H9 (cell line): ENCODE measurements at regions not wholly inside any gene's neighbourhood (a gene's known extent, or its start where the extent isn't known, plus 50 kb on each side); places are given as distances from the start of the nearest gene placed in this dataset.

Source experiments
- DNase-seq: peaks from one replicate; pipeline ENCODE4 v3.0.0-alpha.2; 2017
- H2AFZ ChIP-seq: one replicate; pipeline ENCODE4 v1.6.1; 2013; ENCODE audit warnings: mild to moderate bottlenecking, low read length, control low read depth, moderate library complexity
- H2AK5ac ChIP-seq: 2 replicates; pipeline ENCODE4 v1.6.1; 2013; ENCODE audit warnings: low read length, control low read depth, mixed read lengths; ENCODE audit not compliant: insufficient read length
- H2BK120ac ChIP-seq: one replicate; pipeline ENCODE4 v1.6.1; 2013; ENCODE audit warnings: low read depth, mild to moderate bottlenecking, low read length, control low read depth, inconsistent platforms; ENCODE audit not compliant: poor library complexity, severe bottlenecking
- H2BK12ac ChIP-seq: 2 replicates; pipeline ENCODE4 v1.6.1; 2013; ENCODE audit warnings: low read length, control low read depth, mixed read lengths, low read depth; ENCODE audit not compliant: insufficient read length
- H2BK15ac ChIP-seq: 2 replicates; pipeline ENCODE4 v1.6.1; 2013; ENCODE audit warnings: low read depth, low read length, control low read depth
- H2BK20ac ChIP-seq: one replicate; pipeline ENCODE4 v1.6.1; 2013; ENCODE audit warnings: low read depth, mild to moderate bottlenecking, low read length, control low read depth, inconsistent platforms; ENCODE audit not compliant: poor library complexity, severe bottlenecking
- H2BK5ac ChIP-seq: 2 replicates; pipeline ENCODE4 v1.6.1; 2013; ENCODE audit warnings: low read length, control low read depth, mixed read lengths; ENCODE audit not compliant: insufficient read length
- H3K14ac ChIP-seq: 2 replicates; pipeline ENCODE4 v1.6.1; 2013; ENCODE audit warnings: low read length, control low read depth; ENCODE audit not compliant: insufficient read depth
- H3K18ac ChIP-seq: 2 replicates; pipeline ENCODE4 v1.6.1; 2013; ENCODE audit warnings: low read depth, mild to moderate bottlenecking, mixed read lengths, low read length, control low read depth; ENCODE audit not compliant: insufficient read length
- H3K23ac ChIP-seq: 2 replicates; pipeline ENCODE4 v1.6.1; 2013; ENCODE audit warnings: low read length, control low read depth, mixed read lengths, low read depth; ENCODE audit not compliant: insufficient read length
- H3K23me2 ChIP-seq: 2 replicates; pipeline ENCODE4 v1.6.1; 2013; ENCODE audit warnings: low read depth, mild to moderate bottlenecking, mixed read lengths, low read length, control low read depth; ENCODE audit not compliant: insufficient read length, poor library complexity, severe bottlenecking
- H3K27ac ChIP-seq: 2 replicates; pipeline ENCODE4 v1.5.1; 2013; ENCODE audit warnings: low read length, control low read depth, mixed read lengths, low read depth; ENCODE audit not compliant: insufficient read length
- H3K27me3 ChIP-seq: 2 replicates; pipeline ENCODE4 v1.6.1; 2013; ENCODE audit warnings: low read length, control low read depth, inconsistent platforms; ENCODE audit not compliant: insufficient read depth
- H3K4ac ChIP-seq: 2 replicates; pipeline ENCODE4 v1.6.1; 2013; ENCODE audit warnings: low read depth, mild to moderate bottlenecking, control low read depth, inconsistent platforms, low read length, moderate library complexity
- H3K4me1 ChIP-seq: 2 replicates; pipeline ENCODE4 v1.6.1; 2013; ENCODE audit warnings: low read length, control low read depth, inconsistent platforms; ENCODE audit not compliant: insufficient read depth
- H3K4me2 ChIP-seq: 2 replicates; pipeline ENCODE4 v1.6.1; 2013; ENCODE audit warnings: low read length, control low read depth, mixed read lengths; ENCODE audit not compliant: insufficient read length, insufficient read depth
- H3K56ac ChIP-seq: 2 replicates; pipeline ENCODE4 v1.6.1; 2013; ENCODE audit warnings: low read depth, mild to moderate bottlenecking, mixed read lengths, low read length, control low read depth; ENCODE audit not compliant: insufficient read length
- H3K79me1 ChIP-seq: 2 replicates; pipeline ENCODE4 v1.6.1; 2013; ENCODE audit warnings: low read depth, mild to moderate bottlenecking, moderate library complexity, low read length, control low read depth, inconsistent platforms; ENCODE audit not compliant: insufficient read depth, poor library complexity, severe bottlenecking
- H3K79me2 ChIP-seq: 2 replicates; pipeline ENCODE4 v1.6.1; 2013; ENCODE audit warnings: low read length, control low read depth, inconsistent platforms; ENCODE audit not compliant: insufficient read depth
- H3K9ac ChIP-seq: 2 replicates; pipeline ENCODE4 v1.6.1; 2013; ENCODE audit warnings: low read length, control low read depth, mixed read lengths; ENCODE audit not compliant: insufficient read length; ENCODE audit errors: extremely low read depth
- H3K9me3 ChIP-seq: one replicate; pipeline ENCODE4 v1.6.1; 2013; ENCODE audit warnings: low read depth, low read length, inconsistent platforms; ENCODE audit not compliant: control insufficient read depth
- H3T11ph ChIP-seq: one replicate; pipeline ENCODE4 v1.6.1; 2013; ENCODE audit warnings: mild to moderate bottlenecking, low read length, control low read depth, inconsistent platforms
- H4K20me1 ChIP-seq: one replicate; pipeline ENCODE4 v1.6.1; 2013; ENCODE audit not compliant: control insufficient read depth, insufficient read length, insufficient read depth
- H4K5ac ChIP-seq: 2 replicates; pipeline ENCODE4 v1.6.1; 2013; ENCODE audit warnings: low read depth, mild to moderate bottlenecking, mixed read lengths, low read length, control low read depth; ENCODE audit not compliant: insufficient read length
- H4K8ac ChIP-seq: replicated peaks from 2 replicates; pipeline ENCODE4 v1.6.1; 2013; ENCODE audit warnings: low read length, control low read depth, mixed read lengths, low read depth; ENCODE audit not compliant: insufficient read length
- H4K91ac ChIP-seq: 2 replicates; pipeline ENCODE4 v1.6.1; 2013; ENCODE audit warnings: low read depth, mild to moderate bottlenecking, moderate library complexity, mixed read lengths, low read length, control low read depth; ENCODE audit not compliant: insufficient read length
- H3K27ac Mint-ChIP-seq, 3 experiments: 2 replicates in 2 of 3; 3 replicates in 1 of 3; pipeline ENCODE4 v1.8.0; 2020 to 2021; ENCODE audit warnings: mixed read lengths in 3 of 3, mild to moderate bottlenecking in 1 of 3, moderate library complexity in 1 of 3
- H3K27me3 Mint-ChIP-seq: 2 replicates; pipeline ENCODE4 v1.8.0; 2021; ENCODE audit warnings: low read depth, mild to moderate bottlenecking, moderate library complexity, mixed read lengths
- H3K36me3 Mint-ChIP-seq, 3 experiments: 2 replicates in 2 of 3; 3 replicates in 1 of 3; pipeline ENCODE4 v1.8.0; 2020 to 2021; ENCODE audit warnings: low read depth in 3 of 3, mixed read lengths in 3 of 3; ENCODE audit not compliant: insufficient read depth in 1 of 3
- H3K4me1 Mint-ChIP-seq, 2 experiments: 2 replicates each; pipeline ENCODE4 v1.8.0; 2020; ENCODE audit warnings: mixed read lengths in 2 of 2
- H3K4me3 Mint-ChIP-seq, 2 experiments: 2 replicates in 1 of 2; 3 replicates in 1 of 2; pipeline ENCODE4 v1.8.0; 2020 to 2021; ENCODE audit warnings: mild to moderate bottlenecking in 2 of 2, mixed read lengths in 2 of 2, moderate library complexity in 1 of 2
- H3K9me3 Mint-ChIP-seq, 2 experiments: 2 replicates in 1 of 2; 3 replicates in 1 of 2; pipeline ENCODE4 v1.8.0; 2020; ENCODE audit warnings: mild to moderate bottlenecking in 2 of 2, mixed read lengths in 2 of 2, moderate library complexity in 1 of 2
- CTCF ChIP-seq: fragments of 200-600 bp; sonication (generic); conservative IDR thresholded peaks from 3 replicates; pipeline ENCODE4 v1.8.0; 2021; ENCODE audit warnings: antibody characterized with exemption, mild to moderate bottlenecking
- WGBS: extraction: QIAGEN DNeasy Blood & Tissue Kit; methylation state at CpG from one replicate; pipeline ENCODE4 v1.1.7; 2013; ENCODE audit warnings: missing lambda C conversion rate, low lambda C conversion rate, mixed read lengths; ENCODE audit not compliant: insufficient read length; ENCODE audit errors: extremely low coverage; 5-methylcytosine and 5-hydroxymethylcytosine counted together

DNA sequence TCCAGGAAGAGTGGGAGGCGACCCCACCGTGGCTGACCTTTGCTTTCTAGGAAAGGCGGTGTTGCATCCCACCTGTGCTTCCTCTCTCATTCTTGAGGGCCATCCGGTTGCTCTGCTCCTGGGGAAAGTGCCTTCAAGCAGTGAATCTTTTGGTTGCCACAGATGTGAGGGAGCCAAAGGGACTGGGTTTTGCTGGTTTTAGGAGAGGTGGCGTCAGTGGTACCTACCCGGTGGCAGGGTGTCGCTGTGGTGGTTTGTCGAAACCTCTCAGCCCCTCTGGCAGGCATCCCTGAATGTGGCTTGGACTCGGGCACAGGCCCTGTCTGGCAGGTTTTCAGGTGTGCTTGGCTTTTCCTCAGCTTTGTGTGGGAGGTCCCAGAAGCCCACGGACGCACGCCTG lies 611.5 kb downstream of the KCNJ18 start:
- no CpG with 5 or more reads among the region's 12 CpGs for WGBS
- Histone ChIP-seq H4K20me1 (no peaks in the 10 kb centered on the region), H2AK5ac (no peak overlapping the region), H4K91ac (no peak overlapping the region), H3K18ac (no peak overlapping the region), H2BK20ac (no peak overlapping the region), H3K4me1 (no peaks in the 10 kb centered on the region), H3K9me3 (peaks cover 79% of the 10 kb centered on the region), H4K5ac (no peak overlapping the region), H2AFZ (no peak overlapping the region), H3K9ac (no peak overlapping the region), H2BK12ac (no peak overlapping the region), H2BK120ac (no peak overlapping the region), H3K27me3 (no peaks in the 10 kb centered on the region), H3K14ac (no peak overlapping the region), H3K4me2 (no peak overlapping the region), H3K79me2 (no peaks in the 10 kb centered on the region), H3K23ac (no peak overlapping the region), H2BK15ac (no peak overlapping the region), H3K56ac (no peak overlapping the region), H3T11ph (no peak overlapping the region), H3K27ac (no peak overlapping the region), H3K23me2 (no peaks in the 10 kb centered on the region), H3K4ac (no peak overlapping the region), H3K79me1 (no peaks in the 10 kb centered on the region), H2BK5ac (no peak overlapping the region), H4K8ac (no peak overlapping the region)
- H3K27me3 Mint-ChIP-seq: peaks cover 6% of the 10 kb centered on the region
- DNase-seq: no peak
- no peaks in the 10 kb centered on the region for H3K4me1 Mint-ChIP-seq
- no peak overlapping the region for H3K4me3 Mint-ChIP-seq
- no peak overlapping the region for H3K27ac Mint-ChIP-seq
- TF ChIP-seq CTCF: no peak
- peaks cover 95% of the 10 kb centered on the region in 2 experiments for H3K9me3 Mint-ChIP-seq
- peaks cover 18 to 39% (median 24%) of the 10 kb centered on the region in 3 experiments for H3K36me3 Mint-ChIP-seq
